ENCODE measurements at regions not wholly inside any gene's neighbourhood (a gene's known extent, or its start where the extent isn't known, plus 50 kb on each side); places are given as distances from the start of the nearest gene placed in this dataset.

GRCh38 chr18:57907550-57907949, 104.4 kb upstream of the ATP8B1 start:
- no peaks in the 10 kb centered on the region for H3K4me1 ChIP-seq (ENCODE audit: low read depth, poor library complexity, severe bottlenecking)
- no peak overlapping the region for H3K4me2 ChIP-seq
- no peak overlapping the region for H3K4me3 ChIP-seq (IDR thresholded peaks at IDR 0.05; ENCODE audit: insufficient read depth, low read depth, low read length)
- TF ChIP-seq CTCF (conservative IDR thresholded peaks at IDR 0.05; ENCODE audit: low read depth, low read length) = no peak
- H4K20me1 ChIP-seq (ENCODE audit: insufficient read depth) = no peaks in the 10 kb centered on the region
- no peaks in the 10 kb centered on the region for H3K36me3 ChIP-seq (ENCODE audit: insufficient read depth)
- H3K27ac ChIP-seq = no peak overlapping the region
- H3K79me2 ChIP-seq (ENCODE audit: insufficient read depth, low read depth) = no peaks in the 10 kb centered on the region
- H2AFZ ChIP-seq (ENCODE audit: low read depth) = no peak overlapping the region
- no peaks in the 10 kb centered on the region for H3K27me3 ChIP-seq (ENCODE audit: insufficient read depth, low read depth)
- no peak overlapping the region for H3K9ac ChIP-seq

- Histone ChIP-seq H3K27me3 (ENCODE audit: insufficient read depth, low read depth) (no peaks in the 10 kb centered on the region), H3K4me1 (ENCODE audit: low read depth, poor library complexity, severe bottlenecking) (no peaks in the 10 kb centered on the region), H3K4me3 (IDR thresholded peaks at IDR 0.05; ENCODE audit: insufficient read depth, low read depth, low read length) (no peak overlapping the region), H3K27ac (no peak overlapping the region), H3K4me2 (no peak overlapping the region), H4K20me1 (ENCODE audit: insufficient read depth) (no peaks in the 10 kb centered on the region), H3K9ac (no peak overlapping the region), H3K36me3 (ENCODE audit: insufficient read depth) (no peaks in the 10 kb centered on the region), H2AFZ (ENCODE audit: low read depth) (no peak overlapping the region; the same call in 1 of the 2 replicates), H3K79me2 (ENCODE audit: insufficient read depth, low read depth) (no peaks in the 10 kb centered on the region)
- TF ChIP-seq CTCF (conservative IDR thresholded peaks at IDR 0.05; ENCODE audit: low read depth, low read length) = no peak
Measured at GRCh38 chr18:57906852-57907251, 103.7 kb upstream of the ATP8B1 start.

- Histone ChIP-seq H4K20me1 (ENCODE audit: insufficient read depth) (no peaks in the 10 kb centered on the region), H3K4me1 (ENCODE audit: low read depth, poor library complexity, severe bottlenecking) (no peaks in the 10 kb centered on the region), H3K27ac (no peak overlapping the region), H3K4me2 (no peak overlapping the region), H2AFZ (ENCODE audit: low read depth) (no peak overlapping the region; the same call in 1 of the 2 replicates), H3K9ac (no peak overlapping the region), H3K36me3 (ENCODE audit: insufficient read depth) (no peaks in the 10 kb centered on the region), H3K27me3 (ENCODE audit: insufficient read depth, low read depth) (no peaks in the 10 kb centered on the region), H3K4me3 (IDR thresholded peaks at IDR 0.05; ENCODE audit: insufficient read depth, low read depth, low read length) (no peak overlapping the region), H3K79me2 (ENCODE audit: insufficient read depth, low read depth) (no peaks in the 10 kb centered on the region)
- TF ChIP-seq CTCF (conservative IDR thresholded peaks at IDR 0.05; ENCODE audit: low read depth, low read length) = no peak
Measured at GRCh38 chr18:57904535-57904934, 101.4 kb upstream of the ATP8B1 start.

GRCh38 chr18:57902721-57903120, 99.6 kb upstream of the ATP8B1 start:
- Histone ChIP-seq H3K4me2 (no peak overlapping the region), H3K27me3 (ENCODE audit: insufficient read depth, low read depth) (no peaks in the 10 kb centered on the region), H3K9ac (no peak overlapping the region), H4K20me1 (ENCODE audit: insufficient read depth) (no peaks in the 10 kb centered on the region), H3K4me1 (ENCODE audit: low read depth, poor library complexity, severe bottlenecking) (no peaks in the 10 kb centered on the region), H3K27ac (no peak overlapping the region), H2AFZ (ENCODE audit: low read depth) (no peak overlapping the region), H3K79me2 (ENCODE audit: insufficient read depth, low read depth) (no peaks in the 10 kb centered on the region), H3K36me3 (ENCODE audit: insufficient read depth) (no peaks in the 10 kb centered on the region), H3K4me3 (IDR thresholded peaks at IDR 0.05; ENCODE audit: insufficient read depth, low read depth, low read length) (no peak overlapping the region)
- TF ChIP-seq CTCF (conservative IDR thresholded peaks at IDR 0.05; ENCODE audit: low read depth, low read length) = no peak

Measured in KMS-11 (cell line).